GM21381 (cell line): ENCODE measurements at regions not wholly inside any gene's neighbourhood (a gene's known extent, or its start where the extent isn't known, plus 50 kb on each side); places are given as distances from the start of the nearest gene placed in this dataset.

Experiments
- ATAC-seq: cut with Tn5 transposase; IDR thresholded peaks from one replicate; pipeline ENCODE4 v1.9.1; 2021; ENCODE audit warnings: mild to moderate bottlenecking, moderate library complexity; ENCODE audit not compliant: unreplicated experiment

GRCh38 chr13:30844548-30845296 is 61.3 kb upstream of the MEDAG start:
- no peak for ATAC-seq

GRCh38 chr13:30845297-30846214 is 60.5 kb upstream of the MEDAG start:
- ATAC-seq, result no peak

- no peak for ATAC-seq
Measured at GRCh38 chr13:30846311-30846710, 59.8 kb upstream of the MEDAG start.

- ATAC-seq, result no peak
Measured at GRCh38 chr13:30846866-30847265, 59.2 kb upstream of the MEDAG start.

- ATAC-seq, result no peak
Measured at GRCh38 chr13:30847650-30848307, 58.3 kb upstream of the MEDAG start.

- ATAC-seq, result no peak
Measured at GRCh38 chr13:30848332-30849027, 57.6 kb upstream of the MEDAG start.

- ATAC-seq, result no peak
Measured at GRCh38 chr13:30849611-30850010, 56.5 kb upstream of the MEDAG start.

- no peak for ATAC-seq
Measured at GRCh38 chr13:30850204-30850866, 55.7 kb upstream of the MEDAG start.

GRCh38 chr13:30850867-30851211 is 55.2 kb upstream of the MEDAG start:
- no peak for ATAC-seq

- peak; percentile 53 for ATAC-seq
Measured at GRCh38 chr13:30851697-30852096, 54.4 kb upstream of the MEDAG start.

- no peak for ATAC-seq
Measured at GRCh38 chr13:30855569-30855968, 50.5 kb upstream of the MEDAG start.

GRCh38 chr13:30856005-30856790 is 49.9 kb upstream of the MEDAG start:
- ATAC-seq, result no peak
